Common myeloid progenitor, CD34-positive (primary cell): ENCODE measurements at regions not wholly inside any gene's neighbourhood (a gene's known extent, or its start where the extent isn't known, plus 50 kb on each side); places are given as distances from the start of the nearest gene placed in this dataset.
A peak's percentile ranks its signal among the peaks of the same experiment; 100 is the strongest.

Source experiments
- CTCF ChIA-PET: fragments of 350-600 bp; sonication (Branson Sonifier 250); formaldehyde crosslinking; loops from one replicate; lab custom pipeline; 2021; ENCODE audit warnings: antibody characterized with exemption; lab: Charles Lee
- POLR2A ChIA-PET: fragments of 350-600 bp; sonication (Branson Sonifier 250); formaldehyde crosslinking; loops from one replicate; lab custom pipeline; 2021; ENCODE audit warnings: antibody characterized with exemption; lab: Charles Lee
- DNase-seq, 3 donors: peaks; one replicate each; pipeline versions ENCODE4 v3.0.0 to v3.0.0-alpha.2; 2013
- H3K27ac ChIP-seq, 2 experiments: 1 replicate in 1 of 2; 2 replicates in 1 of 2; pipeline ENCODE4 v1.7.0; 2013; ENCODE audit warnings: inconsistent platforms in 2 of 2, low read length in 2 of 2, mild to moderate bottlenecking in 2 of 2, low read depth in 1 of 2, moderate library complexity in 1 of 2; ENCODE audit not compliant: severe bottlenecking in 2 of 2, insufficient read depth in 1 of 2, poor library complexity in 1 of 2
- H3K27me3 ChIP-seq, 5 experiments: replicated peaks in 2 of 5; 1 replicate in 3 of 5; 2 replicates in 2 of 5; pipeline versions ENCODE4 v1.6.1 to v1.7.0; 2013; ENCODE audit warnings: low read length in 4 of 5, mild to moderate bottlenecking in 2 of 5, moderate library complexity in 2 of 5, inconsistent platforms in 1 of 5; ENCODE audit not compliant: insufficient read depth in 5 of 5, control insufficient read depth in 4 of 5
- H3K36me3 ChIP-seq, 4 experiments: 1 replicate in 2 of 4; 2 replicates in 2 of 4; pipeline versions ENCODE4 v1.6.1 to v1.7.0; 2013; ENCODE audit warnings: low read length in 3 of 4, control low read depth in 1 of 4, mild to moderate bottlenecking in 1 of 4; ENCODE audit not compliant: control insufficient read depth in 4 of 4, insufficient read depth in 4 of 4
- H3K4me1 ChIP-seq, 4 experiments: 1 replicate in 3 of 4; 2 replicates in 1 of 4; pipeline versions ENCODE4 v1.6.1 to v1.7.1; 2013; ENCODE audit warnings: low read length in 3 of 4, mild to moderate bottlenecking in 3 of 4, control low read depth in 1 of 4, inconsistent platforms in 1 of 4, moderate library complexity in 1 of 4; ENCODE audit not compliant: control insufficient read depth in 4 of 4, insufficient read depth in 4 of 4; ENCODE audit errors: control extremely low read depth in 1 of 4
- H3K4me3 ChIP-seq, 7 experiments: 1 replicate in 4 of 7; 2 replicates in 3 of 7; pipeline versions ENCODE4 v1.5.1 to v1.7.0; 2013; ENCODE audit warnings: mild to moderate bottlenecking in 7 of 7, low read length in 6 of 7, moderate library complexity in 6 of 7, inconsistent platforms in 2 of 7, low read depth in 2 of 7, control low read depth in 1 of 7; ENCODE audit not compliant: insufficient read depth in 4 of 7, control insufficient read depth in 1 of 7; ENCODE audit errors: extremely low read depth in 1 of 7
- H3K9me3 ChIP-seq, 5 experiments: 1 replicate in 4 of 5; 2 replicates in 1 of 5; pipeline versions ENCODE4 v1.6.1 to v1.7.1; 2013; ENCODE audit warnings: low read length in 4 of 5, mild to moderate bottlenecking in 2 of 5, inconsistent platforms in 1 of 5, low read depth in 1 of 5, moderate library complexity in 1 of 5; ENCODE audit not compliant: control insufficient read depth in 4 of 5, insufficient read depth in 2 of 5; ENCODE audit errors: control extremely low read depth in 1 of 5
- WGBS: methylation state at CpG from one replicate; pipeline ENCODE4 v1.1.5; 2013; ENCODE audit not compliant: insufficient coverage; 5-methylcytosine and 5-hydroxymethylcytosine counted together

DNA sequence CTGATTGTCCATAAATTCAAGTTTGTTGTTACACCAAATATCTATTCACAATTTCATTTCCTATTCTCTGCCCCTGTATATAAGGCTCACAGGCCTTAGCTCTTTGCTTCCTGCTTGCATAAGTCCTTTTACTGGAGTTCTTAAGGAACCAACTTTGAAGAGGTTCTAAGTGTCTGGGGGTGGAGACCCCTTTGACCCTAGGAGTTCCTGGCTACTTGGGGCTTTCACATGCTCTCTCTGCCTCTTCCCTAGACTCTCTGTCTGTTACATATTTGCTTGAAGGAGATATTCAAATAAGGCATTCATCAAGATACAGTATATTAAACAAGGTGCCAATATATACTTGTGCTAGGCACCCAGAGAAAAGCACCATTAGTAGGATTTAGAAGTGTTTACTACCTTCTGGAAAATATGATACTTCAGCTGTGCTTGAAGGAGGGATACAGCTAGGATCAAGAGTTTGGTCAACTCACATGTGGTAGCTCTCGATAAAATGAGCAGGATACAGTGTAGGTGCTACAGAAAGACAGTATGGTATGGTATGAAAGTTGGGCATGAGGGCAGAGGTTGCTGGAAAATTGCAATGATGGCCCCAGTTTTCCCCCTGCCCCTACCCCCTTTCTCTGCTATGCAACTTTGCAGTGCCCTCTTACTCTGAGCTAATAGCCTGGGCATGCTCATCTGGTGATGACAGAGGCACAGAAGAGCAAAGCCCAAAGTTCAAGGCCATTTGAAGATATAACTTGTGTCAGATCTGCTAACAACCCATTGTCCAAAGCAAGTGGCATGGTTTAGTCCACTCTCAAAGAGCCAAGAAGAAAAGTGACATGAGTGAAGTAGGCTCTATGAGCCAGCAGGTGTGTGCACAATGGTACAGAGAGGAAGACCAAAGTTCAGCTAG is 107.6 kb upstream of the CPEB2 start:
- H3K36me3 ChIP-seq = no peaks in the 10 kb centered on the region
- H3K27ac ChIP-seq = no peak overlapping the region
- ChIA-PET POLR2A (no interaction called here), CTCF (interaction anchor here (1.2 kb wide), 1 partner anchor 23 kb away, joined by 4 read pairs; no protein-coding TSS in a partner anchor)
- H3K4me3 ChIP-seq = no peak overlapping the region
- H3K27me3 ChIP-seq = no peaks in the 10 kb centered on the region
- H3K4me1 ChIP-seq = no peaks in the 10 kb centered on the region
- no peaks in the 10 kb centered on the region for H3K9me3 ChIP-seq
- no peak for DNase-seq
- 100% methylated on average over 1 of the region's 1 CpG for WGBS

DNA sequence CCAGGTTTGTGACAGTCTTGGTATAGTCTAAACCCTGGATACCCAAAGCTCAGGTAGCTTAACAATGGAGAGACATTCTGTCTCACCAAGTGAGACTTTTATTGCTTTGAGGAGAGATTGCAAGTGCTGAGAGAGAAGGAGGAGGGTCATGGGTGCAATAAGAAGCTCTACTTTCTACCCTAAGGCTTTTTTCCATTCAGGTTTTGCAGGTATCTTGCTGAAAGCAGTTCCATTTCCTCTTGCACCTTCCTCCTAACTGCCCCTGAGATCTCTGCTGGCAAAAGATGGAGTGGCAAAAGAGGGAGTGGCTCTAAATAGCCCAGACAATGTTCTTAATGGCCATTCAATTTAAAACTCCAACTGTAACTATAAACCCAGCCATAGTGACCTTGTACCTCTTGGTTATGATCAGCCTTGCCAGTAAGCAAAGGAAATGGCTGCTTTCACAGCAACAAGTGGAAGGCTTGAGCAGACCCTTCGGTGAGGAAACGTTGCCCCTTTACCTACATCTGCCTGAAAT is 105.6 kb upstream of the CPEB2 start:
- H3K27ac ChIP-seq = no peak overlapping the region
- no CpG with 5 or more reads among the region's 2 CpGs for WGBS
- no peaks in the 10 kb centered on the region for H3K4me1 ChIP-seq
- ChIA-PET POLR2A (no interaction called here), CTCF (interaction anchor here (1.2 kb wide), 1 partner anchor 11 kb away, joined by 3 read pairs; no protein-coding TSS in a partner anchor)
- no peaks in the 10 kb centered on the region for H3K27me3 ChIP-seq
- H3K4me3 ChIP-seq = no peak overlapping the region
- H3K36me3 ChIP-seq = no peaks in the 10 kb centered on the region
- H3K9me3 ChIP-seq = no peaks in the 10 kb centered on the region
- no peak for DNase-seq

DNA sequence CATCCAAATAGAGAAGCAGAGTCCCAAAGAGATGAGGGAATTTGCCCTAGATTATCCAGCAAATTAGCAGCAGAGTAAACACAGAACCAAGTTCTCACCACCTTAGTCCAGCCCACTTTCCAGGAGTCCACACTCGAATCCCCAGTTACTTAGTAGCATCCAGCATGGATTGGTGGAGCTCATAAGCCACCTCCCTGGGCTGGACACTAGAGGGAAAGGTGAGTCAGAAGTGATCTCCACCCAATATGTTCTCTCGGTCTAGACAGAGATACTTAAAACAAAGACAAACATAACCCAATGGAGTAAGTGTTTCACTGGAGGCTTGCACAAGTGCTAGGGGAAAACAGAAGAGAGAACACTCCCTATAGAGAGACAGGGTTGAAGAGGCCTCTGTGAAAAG is 105.1 kb upstream of the CPEB2 start:
- Histone ChIP-seq H3K4me1 (no peaks in the 10 kb centered on the region), H3K36me3 (no peaks in the 10 kb centered on the region), H3K27ac (no peak overlapping the region), H3K27me3 (no peaks in the 10 kb centered on the region), H3K4me3 (no peak overlapping the region), H3K9me3 (no peaks in the 10 kb centered on the region)
- no CpG with 5 or more reads among the region's 2 CpGs for WGBS
- ChIA-PET CTCF (no interaction called here), POLR2A (no interaction called here)
- DNase-seq = no peak

DNA sequence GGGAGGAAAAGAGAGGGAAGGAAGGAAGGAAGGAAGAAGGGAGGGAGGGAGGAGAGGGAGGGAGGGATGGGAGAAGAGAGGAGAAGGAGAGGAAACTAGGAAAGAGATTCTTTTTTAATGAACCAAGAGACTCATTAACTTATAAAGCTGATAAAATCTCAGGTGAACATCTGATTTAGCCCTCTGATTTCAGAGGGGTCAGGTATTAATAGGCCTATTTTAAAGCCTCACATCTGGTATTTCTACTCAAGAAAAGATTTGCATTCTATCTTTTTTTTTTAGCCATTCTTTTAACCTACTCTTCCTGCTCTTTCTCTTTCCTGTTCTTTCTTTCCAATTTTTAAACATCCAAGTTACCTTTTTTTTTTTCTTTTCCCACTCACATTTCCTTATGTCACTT is 103.3 kb upstream of the CPEB2 start:
- POLR2A ChIA-PET = no interaction called here
- peaks cover 0 to 6% (median 0%) of the 10 kb centered on the region in 5 experiments for H3K27me3 ChIP-seq
- H3K4me1 ChIP-seq = no peaks in the 10 kb centered on the region
- H3K36me3 ChIP-seq = no peaks in the 10 kb centered on the region
- no peak for DNase-seq
- CTCF ChIA-PET = no interaction called here
- no peaks in the 10 kb centered on the region for H3K9me3 ChIP-seq
- no peak overlapping the region for H3K27ac ChIP-seq
- H3K4me3 ChIP-seq = no peak overlapping the region

DNA sequence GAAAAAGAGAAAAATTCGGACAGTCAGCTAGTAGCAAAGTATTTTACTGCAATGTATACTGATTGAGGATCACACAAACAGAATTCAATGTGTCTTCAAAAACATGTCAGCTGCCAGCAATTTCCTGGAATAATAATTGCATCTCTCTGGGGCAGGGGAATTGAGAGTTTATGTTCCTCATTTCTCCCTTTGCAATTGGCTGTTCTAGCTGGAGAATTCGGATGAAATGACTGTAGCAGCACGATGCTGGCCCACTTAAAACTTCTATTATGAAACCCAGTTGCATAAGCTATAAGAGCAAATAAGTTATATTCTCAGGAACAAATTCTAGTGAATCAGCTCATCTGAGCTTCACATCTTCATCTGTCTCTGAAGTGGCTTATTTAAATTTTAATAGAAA is 99.9 kb upstream of the CPEB2 start:
- H3K9me3 ChIP-seq = no peaks in the 10 kb centered on the region
- POLR2A ChIA-PET = no interaction called here
- H3K4me3 ChIP-seq = no peak overlapping the region
- CTCF ChIA-PET = no interaction called here
- WGBS = no CpG with 5 or more reads among the region's 3 CpGs
- H3K36me3 ChIP-seq = no peaks in the 10 kb centered on the region
- no peak overlapping the region for H3K27ac ChIP-seq
- DNase-seq = no peak
- H3K4me1 ChIP-seq = peaks cover 0 to 10% (median 7%) of the 10 kb centered on the region in 4 experiments
- H3K27me3 ChIP-seq = peaks cover 0 to 8% (median 0%) of the 10 kb centered on the region in 5 experiments

DNA sequence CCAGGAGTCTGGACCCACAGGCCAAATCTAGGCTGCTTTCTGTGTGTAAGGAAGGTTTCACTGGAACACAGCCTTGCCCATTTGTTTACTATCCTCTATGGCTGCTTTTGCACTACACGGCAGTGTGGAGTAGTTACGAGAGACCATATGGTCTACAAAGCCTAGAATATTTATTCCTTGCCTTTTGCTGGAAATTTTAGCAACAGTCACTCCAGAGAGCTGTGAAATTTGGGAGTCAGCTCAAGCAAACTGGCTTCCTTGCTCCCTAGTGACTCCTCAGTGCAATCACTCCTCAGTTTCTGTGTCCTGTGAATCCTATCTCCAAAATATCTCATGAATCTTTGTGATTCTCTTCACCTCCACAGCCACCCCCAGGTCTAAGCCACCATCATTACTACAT is 99.0 kb upstream of the CPEB2 start:
- Histone ChIP-seq H3K4me1 (peaks cover 0 to 11% (median 7%) of the 10 kb centered on the region in 4 experiments), H3K36me3 (no peaks in the 10 kb centered on the region), H3K9me3 (no peaks in the 10 kb centered on the region), H3K27ac (no peak overlapping the region), H3K27me3 (peaks cover 0 to 8% (median 0%) of the 10 kb centered on the region in 5 experiments), H3K4me3 (no peak overlapping the region)
- CTCF ChIA-PET = no interaction called here
- no peak for DNase-seq
- POLR2A ChIA-PET = no interaction called here
- 100% methylated on average over 2 of the region's 2 CpGs for WGBS

DNA sequence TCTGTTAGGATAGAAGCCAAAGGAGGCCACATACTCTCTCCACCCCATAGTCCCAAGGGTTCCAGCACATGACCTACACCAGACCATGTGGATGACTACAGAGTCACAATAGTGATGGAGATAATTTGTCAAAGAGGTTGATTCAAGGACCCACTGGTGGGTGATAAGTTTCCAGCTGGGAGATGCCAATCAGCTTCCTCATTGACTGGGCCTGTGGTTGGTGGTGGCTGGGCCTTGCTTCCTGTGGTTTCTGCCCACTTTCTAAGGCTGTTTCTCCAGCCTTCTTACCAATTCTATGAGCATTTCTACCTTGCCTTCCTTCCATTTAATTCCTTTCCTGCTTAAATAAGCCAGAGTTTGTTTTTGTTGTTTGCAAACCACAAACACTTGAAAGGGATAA is 95.5 kb upstream of the CPEB2 start:
- H3K27me3 ChIP-seq = peaks cover 0 to 34% (median 9%) of the 10 kb centered on the region in 5 experiments
- peaks cover 0 to 11% (median 7%) of the 10 kb centered on the region in 4 experiments for H3K4me1 ChIP-seq
- no peak overlapping the region for H3K4me3 ChIP-seq
- H3K9me3 ChIP-seq = no peaks in the 10 kb centered on the region
- ChIA-PET CTCF (no interaction called here), POLR2A (no interaction called here)
- peak; percentile 61 to 89 (median 88) for DNase-seq
- no peak overlapping the region for H3K27ac ChIP-seq
- no peaks in the 10 kb centered on the region for H3K36me3 ChIP-seq
